Putamen (tissue), 1 donor: ENCODE measurements at regions not wholly inside any gene's neighbourhood (a gene's known extent, or its start where the extent isn't known, plus 50 kb on each side); places are given as distances from the start of the nearest gene placed in this dataset.

Experiments used
- DNase-seq: peaks from one replicate; pipeline ENCODE4 v3.0.0-alpha.2; 2016; ENCODE audit warnings: low spot score

GRCh38 chr2:58866946-58867345 is 625.8 kb upstream of the FANCL start:
- DNase-seq: no peak

GRCh38 chr2:58866527-58866926 is 625.4 kb upstream of the FANCL start:
- DNase-seq: no peak

GRCh38 chr2:58866040-58866439 is 624.9 kb upstream of the FANCL start:
- no peak for DNase-seq

GRCh38 chr2:58865436-58865835 is 624.3 kb upstream of the FANCL start:
- DNase-seq: no peak

GRCh38 chr2:58862244-58862643 is 621.1 kb upstream of the FANCL start:
- no peak for DNase-seq

- no peak for DNase-seq
Measured at GRCh38 chr2:58860586-58860985, 619.5 kb upstream of the FANCL start.

GRCh38 chr2:58856100-58856499 is 615.0 kb upstream of the FANCL start:
- DNase-seq: no peak

GRCh38 chr2:58853420-58853819 is 612.3 kb upstream of the FANCL start:
- DNase-seq: no peak

- no peak for DNase-seq
Measured at GRCh38 chr2:58852905-58853304, 611.8 kb upstream of the FANCL start.

GRCh38 chr2:58852243-58852642 is 611.1 kb upstream of the FANCL start:
- peak; percentile 7 for DNase-seq

GRCh38 chr2:58851598-58851997 is 610.5 kb upstream of the FANCL start:
- DNase-seq: no peak

GRCh38 chr2:58845011-58845410 is 603.9 kb upstream of the FANCL start:
- no peak for DNase-seq

GRCh38 chr2:58842501-58843155 is 601.5 kb upstream of the FANCL start:
- DNase-seq: no peak

- DNase-seq: no peak
Measured at GRCh38 chr2:58834404-58834803, 593.3 kb upstream of the FANCL start.

GRCh38 chr2:58826795-58827194 is 585.7 kb upstream of the FANCL start:
- DNase-seq: no peak

- DNase-seq: no peak
Measured at GRCh38 chr2:58812771-58813344, 571.7 kb upstream of the FANCL start.

- DNase-seq: no peak
Measured at GRCh38 chr2:58805126-58805525, 564.0 kb upstream of the FANCL start.

GRCh38 chr2:58803192-58803591 is 562.1 kb upstream of the FANCL start:
- no peak for DNase-seq

GRCh38 chr2:58800881-58801280 is 559.8 kb upstream of the FANCL start:
- no peak for DNase-seq

- DNase-seq: no peak
Measured at GRCh38 chr2:58798676-58799208, 557.6 kb upstream of the FANCL start.

- DNase-seq: no peak
Measured at GRCh38 chr2:58796239-58796910, 555.2 kb upstream of the FANCL start.

- DNase-seq: no peak
Measured at GRCh38 chr2:58794916-58795315, 553.8 kb upstream of the FANCL start.

- DNase-seq: no peak
Measured at GRCh38 chr2:58794103-58794502, 553.0 kb upstream of the FANCL start.
